Naive B cell (primary cell): ENCODE measurements at regions not wholly inside any gene's neighbourhood (a gene's known extent, or its start where the extent isn't known, plus 50 kb on each side); places are given as distances from the start of the nearest gene placed in this dataset.
"Not testable (repeated sequence)": the region's sequence is repeated elsewhere in the genome, so short reads cannot be mapped to it uniquely, and the experiment has no call there.

Experiments used
- ATAC-seq, 2 donors: fragments of 150-1000 bp; cut with Tn5 transposase; 2 replicates each; pipeline ENCODE4 v1.10.0; 2021; ENCODE audit warnings: low read depth in 2 of 2, mild to moderate bottlenecking in 2 of 2, moderate library complexity in 2 of 2
- DNase-seq: peaks from one replicate; pipeline ENCODE4 v3.0.0; 2022
- H3K27ac Mint-ChIP-seq, 6 donors: one replicate each; pipeline ENCODE4 v1.8.0; 2020 to 2022; ENCODE audit warnings: mild to moderate bottlenecking in 6 of 6, mixed read lengths in 6 of 6, moderate library complexity in 5 of 6, inconsistent platforms in 2 of 6
- H3K27me3 Mint-ChIP-seq, 3 donors: one replicate each; pipeline ENCODE4 v1.8.0; 2021 to 2022; ENCODE audit warnings: mixed read lengths in 3 of 3, mild to moderate bottlenecking in 1 of 3
- H3K36me3 Mint-ChIP-seq, 2 donors: one replicate each; pipeline ENCODE4 v1.8.0; 2020 to 2022; ENCODE audit warnings: mixed read lengths in 2 of 2, inconsistent platforms in 1 of 2, mild to moderate bottlenecking in 1 of 2
- H3K4me1 Mint-ChIP-seq, 3 donors: one replicate each; pipeline ENCODE4 v1.8.0; 2020 to 2022; ENCODE audit warnings: mixed read lengths in 3 of 3, inconsistent platforms in 1 of 3, mild to moderate bottlenecking in 1 of 3, moderate library complexity in 1 of 3
- H3K4me3 Mint-ChIP-seq, 8 donors: one replicate each; pipeline ENCODE4 v1.8.0; 2020 to 2022; ENCODE audit warnings: mild to moderate bottlenecking in 8 of 8, mixed read lengths in 8 of 8, moderate library complexity in 8 of 8, inconsistent platforms in 2 of 8
- H3K9me3 Mint-ChIP-seq, 7 donors: one replicate each; pipeline ENCODE4 v1.8.0; 2020 to 2022; ENCODE audit warnings: mixed read lengths in 7 of 7, mild to moderate bottlenecking in 5 of 7, inconsistent platforms in 2 of 7, moderate library complexity in 1 of 7

DNA sequence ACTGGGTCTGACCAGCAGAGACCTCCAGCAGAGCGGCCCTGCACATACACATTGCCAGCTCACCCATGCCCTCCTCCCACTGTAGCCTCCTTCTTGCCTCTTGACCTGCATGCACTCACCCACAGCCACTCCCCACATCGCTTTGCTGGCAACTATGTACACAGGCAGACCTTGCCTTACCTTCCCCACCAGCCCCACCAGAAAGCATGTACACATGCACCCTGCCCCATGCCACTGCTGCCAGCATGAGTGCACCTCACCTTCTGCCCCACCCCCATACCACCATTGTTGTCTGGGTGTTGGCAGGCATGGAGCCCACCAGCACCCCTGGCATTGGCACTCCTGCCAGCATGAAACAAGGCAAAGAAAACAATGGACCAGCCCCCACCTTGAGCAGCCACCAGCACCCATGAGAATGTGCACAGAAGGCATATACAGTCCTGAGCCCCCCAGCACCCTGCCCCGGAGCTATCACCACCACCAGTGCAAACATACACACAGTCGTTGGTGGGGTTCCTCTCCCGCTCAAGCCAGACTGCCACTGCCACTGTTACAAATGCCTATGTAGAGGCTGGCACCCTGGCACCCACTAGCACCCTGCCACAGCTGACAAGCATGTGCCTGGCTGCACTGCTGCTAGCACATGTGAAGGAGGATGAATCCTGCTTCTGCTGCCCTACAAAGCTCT is 171.4 kb upstream of the NR4A3 start:
- peaks cover 17 to 18% of the 10 kb centered on the region in 2 donors for H3K36me3 Mint-ChIP-seq
- H3K27me3 Mint-ChIP-seq, result no peaks in the 10 kb centered on the region
- H3K9me3 Mint-ChIP-seq, result peaks cover 6 to 32% (median 17%) of the 10 kb centered on the region in 7 donors
- H3K4me1 Mint-ChIP-seq, result peaks cover 0 to 6% (median 4%) of the 10 kb centered on the region in 3 donors
- H3K4me3 Mint-ChIP-seq, result no peak overlapping the region
- H3K27ac Mint-ChIP-seq, result no peak overlapping the region
- DNase-seq, result no peak
- ATAC-seq, result no peak

DNA sequence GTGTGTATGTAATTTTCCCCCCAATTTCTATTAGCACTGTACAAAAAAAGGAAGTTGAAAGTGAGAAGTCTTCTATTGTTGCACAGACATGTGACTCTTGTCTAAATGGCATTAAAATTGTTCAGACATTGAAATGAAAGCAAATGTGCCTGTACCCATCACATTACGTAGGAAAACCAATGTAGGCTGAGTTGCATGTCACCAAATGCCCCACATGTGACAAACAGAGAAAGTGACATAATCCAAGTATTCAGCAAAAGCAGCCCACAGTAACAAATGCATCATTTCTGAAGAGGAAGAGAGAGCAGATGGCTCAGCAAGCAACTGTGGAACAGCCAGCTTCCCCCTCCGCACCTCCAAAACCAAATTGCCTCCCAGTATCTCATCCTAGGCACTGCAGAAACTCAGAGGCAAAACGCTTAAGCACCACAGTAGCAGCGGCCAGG is 161.5 kb upstream of the NR4A3 start:
- H3K27ac Mint-ChIP-seq, result peak overlapping the region; percentile 92 to 96 (median 96)
- peaks cover 10 to 15% (median 14%) of the 10 kb centered on the region in 3 donors for H3K4me1 Mint-ChIP-seq
- no peaks in the 10 kb centered on the region for H3K36me3 Mint-ChIP-seq
- peak overlapping the region; percentile 5 to 84 (median 68) for H3K4me3 Mint-ChIP-seq
- H3K27me3 Mint-ChIP-seq, result no peaks in the 10 kb centered on the region
- ATAC-seq (peak; percentile 89 to 90), DNase-seq (peak; percentile 85)
- peaks cover 0 to 5% (median 0%) of the 10 kb centered on the region in 7 donors for H3K9me3 Mint-ChIP-seq

DNA sequence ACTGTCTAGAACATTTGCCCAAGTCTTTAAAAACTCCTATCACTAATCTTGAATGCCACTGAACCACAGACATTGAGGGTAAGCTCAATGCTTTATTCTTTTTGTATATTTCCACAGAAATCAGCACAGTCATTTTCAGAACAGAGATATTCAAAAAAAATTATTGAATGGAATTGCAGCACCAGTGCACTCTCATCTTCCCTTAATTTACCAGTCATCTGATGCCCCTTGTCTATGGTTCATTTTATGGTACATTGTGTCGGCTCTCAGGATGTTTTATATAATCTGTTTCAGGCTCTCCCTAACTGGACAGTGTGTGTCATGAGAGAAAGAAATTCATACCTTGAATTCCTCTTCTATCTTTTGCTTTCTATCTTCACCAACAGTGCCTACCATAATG is 158.4 kb upstream of the NR4A3 start:
- H3K36me3 Mint-ChIP-seq, result no peaks in the 10 kb centered on the region
- H3K27me3 Mint-ChIP-seq, result no peaks in the 10 kb centered on the region
- H3K9me3 Mint-ChIP-seq, result peaks cover 0 to 5% (median 0%) of the 10 kb centered on the region in 7 donors
- H3K4me3 Mint-ChIP-seq, result no peak overlapping the region
- DNase-seq, result no peak
- ATAC-seq, result no peak
- peaks cover 10 to 18% (median 18%) of the 10 kb centered on the region in 3 donors for H3K4me1 Mint-ChIP-seq
- H3K27ac Mint-ChIP-seq, result no peak overlapping the region

DNA sequence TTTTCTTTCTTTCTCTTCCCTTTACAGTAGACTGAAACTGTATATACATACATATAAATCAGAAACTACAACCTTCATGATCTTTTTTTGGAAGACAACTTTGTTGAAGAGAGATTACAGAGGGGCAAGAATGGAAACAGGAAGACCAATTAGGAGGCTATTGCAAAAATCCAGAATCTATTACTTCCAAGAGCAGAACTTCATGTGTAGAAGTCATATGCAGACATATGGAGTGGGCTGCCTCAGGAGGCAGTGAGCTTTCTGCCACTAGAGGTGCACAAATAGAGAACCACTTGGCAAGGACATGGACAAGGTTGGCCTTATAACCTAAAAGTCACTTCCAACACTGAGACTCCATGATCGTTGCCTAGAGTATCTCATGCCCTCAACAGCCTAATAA is 157.8 kb upstream of the NR4A3 start:
- Mint-ChIP-seq H3K36me3 (no peaks in the 10 kb centered on the region), H3K27ac (peak overlapping the region in 1 of 6 donors; percentile 37), H3K9me3 (peaks cover 0 to 4% (median 0%) of the 10 kb centered on the region in 7 donors), H3K4me3 (no peak overlapping the region), H3K4me1 (peaks cover 10 to 18% (median 17%) of the 10 kb centered on the region in 3 donors), H3K27me3 (no peaks in the 10 kb centered on the region)
- no peak for ATAC-seq
- DNase-seq, result no peak

DNA sequence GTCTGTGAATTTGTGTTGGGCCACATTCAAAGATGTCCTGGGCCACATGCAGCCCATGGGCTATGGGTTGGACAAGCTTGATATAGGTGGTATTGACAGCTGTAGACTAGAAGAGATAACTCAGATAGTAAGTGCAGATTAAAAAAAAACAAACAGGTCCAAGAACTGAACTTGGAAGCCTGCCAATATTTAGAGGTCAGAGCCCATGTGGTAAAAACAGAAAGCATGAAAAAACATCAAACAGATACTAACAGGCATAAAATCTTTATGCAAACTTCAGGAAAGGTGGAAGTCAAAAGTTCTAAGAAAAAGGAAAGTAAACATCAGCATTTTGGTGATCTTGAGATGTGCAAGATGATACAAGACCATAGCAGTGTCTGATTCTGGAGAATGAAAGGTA is 155.1 kb upstream of the NR4A3 start:
- H3K9me3 Mint-ChIP-seq, result no peaks in the 10 kb centered on the region
- peaks cover 0 to 4% (median 3%) of the 10 kb centered on the region in 3 donors for H3K4me1 Mint-ChIP-seq
- DNase-seq (no peak), ATAC-seq (no peak)
- no peaks in the 10 kb centered on the region for H3K36me3 Mint-ChIP-seq
- H3K27me3 Mint-ChIP-seq, result peaks cover 0 to 13% (median 0%) of the 10 kb centered on the region in 3 donors
- no peak overlapping the region for H3K4me3 Mint-ChIP-seq
- H3K27ac Mint-ChIP-seq, result no peak overlapping the region

DNA sequence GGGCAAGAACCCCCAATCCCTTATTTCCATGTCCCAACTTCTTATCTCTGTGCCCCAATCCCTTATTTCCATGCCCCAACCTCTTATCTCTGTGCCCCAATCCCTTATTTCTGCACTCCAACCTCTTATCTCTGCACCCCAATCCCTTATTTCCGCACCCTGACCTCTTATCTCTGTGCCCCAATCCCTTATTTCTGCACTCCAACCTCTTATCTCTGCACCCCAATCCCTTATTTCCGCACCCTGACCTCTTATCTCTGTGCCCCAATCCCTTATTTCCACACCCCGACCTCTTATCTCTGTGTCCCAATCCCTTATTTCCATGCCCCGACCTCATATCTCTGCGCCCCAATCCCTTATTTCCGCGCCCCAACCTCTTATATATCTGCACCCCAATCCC is 150.8 kb upstream of the NR4A3 start:
- not testable (repeated sequence) for H3K4me3 Mint-ChIP-seq, H3K4me1 Mint-ChIP-seq

DNA sequence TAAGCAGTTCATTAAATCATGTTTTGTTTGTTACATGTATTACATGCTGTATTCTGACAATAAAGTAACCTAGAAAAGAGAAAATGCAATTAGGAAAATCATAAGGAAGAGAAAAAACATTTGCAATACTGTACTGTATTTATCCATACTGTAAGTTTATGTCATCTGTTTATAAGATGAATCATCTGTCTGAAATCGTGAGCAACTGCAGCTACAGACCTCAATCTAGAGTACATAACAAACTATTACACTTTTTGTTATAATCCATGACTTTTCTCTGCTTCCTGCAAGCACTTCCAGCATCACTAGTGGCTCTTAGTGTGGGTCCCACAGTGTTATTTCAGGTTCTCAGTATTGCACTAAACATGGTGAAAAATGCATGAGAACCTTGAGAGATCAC is 144.4 kb upstream of the NR4A3 start:
- no peak for ATAC-seq
- no peak overlapping the region for H3K27ac Mint-ChIP-seq
- H3K4me1 Mint-ChIP-seq, result peaks cover 0 to under 1% (median under 1%) of the 10 kb centered on the region in 3 donors
- no peak for DNase-seq
- peaks cover 0 to 5% (median 4%) of the 10 kb centered on the region in 3 donors for H3K27me3 Mint-ChIP-seq
- peaks cover 0 to 10% of the 10 kb centered on the region in 2 donors for H3K36me3 Mint-ChIP-seq
- H3K4me3 Mint-ChIP-seq, result no peak overlapping the region
- H3K9me3 Mint-ChIP-seq, result peaks cover 1 to 20% (median 16%) of the 10 kb centered on the region in 7 donors

More for the DNA sequence above, 150.8 kb upstream of the NR4A3 start:
- not testable (repeated sequence) for H3K9me3 Mint-ChIP-seq, H3K27ac Mint-ChIP-seq, ATAC-seq, DNase-seq, H3K36me3 Mint-ChIP-seq
- peaks cover 0 to 22% (median 0%) of the 10 kb centered on the region in 3 donors for H3K27me3 Mint-ChIP-seq

DNA sequence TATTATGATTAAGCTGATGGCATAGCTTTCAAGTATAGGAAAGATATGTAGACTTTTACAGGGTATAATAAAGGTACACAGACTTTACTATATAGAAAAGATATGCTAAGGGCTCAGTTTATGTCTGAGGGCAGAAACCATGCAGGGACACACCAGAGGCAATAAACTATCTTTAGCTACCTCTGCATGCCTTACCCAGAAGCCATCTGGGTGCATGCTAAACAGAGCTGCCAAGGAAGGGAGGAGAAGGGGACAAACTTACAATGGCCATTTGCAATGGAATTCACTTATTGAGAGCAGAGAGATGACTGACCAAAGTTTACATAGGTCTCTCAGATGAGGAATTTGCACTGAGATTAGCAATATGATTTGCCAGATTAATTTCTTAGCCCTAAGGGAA is 143.1 kb upstream of the NR4A3 start:
- H3K4me1 Mint-ChIP-seq, result peaks cover 4 to 8% (median 7%) of the 10 kb centered on the region in 3 donors
- peaks cover 0 to 17% of the 10 kb centered on the region in 2 donors for H3K36me3 Mint-ChIP-seq
- peaks cover 0 to 4% (median 0%) of the 10 kb centered on the region in 3 donors for H3K27me3 Mint-ChIP-seq
- peaks cover 5 to 27% (median 22%) of the 10 kb centered on the region in 7 donors for H3K9me3 Mint-ChIP-seq
- ATAC-seq (no peak), DNase-seq (no peak)
- H3K4me3 Mint-ChIP-seq, result no peak overlapping the region
- H3K27ac Mint-ChIP-seq, result no peak overlapping the region

DNA sequence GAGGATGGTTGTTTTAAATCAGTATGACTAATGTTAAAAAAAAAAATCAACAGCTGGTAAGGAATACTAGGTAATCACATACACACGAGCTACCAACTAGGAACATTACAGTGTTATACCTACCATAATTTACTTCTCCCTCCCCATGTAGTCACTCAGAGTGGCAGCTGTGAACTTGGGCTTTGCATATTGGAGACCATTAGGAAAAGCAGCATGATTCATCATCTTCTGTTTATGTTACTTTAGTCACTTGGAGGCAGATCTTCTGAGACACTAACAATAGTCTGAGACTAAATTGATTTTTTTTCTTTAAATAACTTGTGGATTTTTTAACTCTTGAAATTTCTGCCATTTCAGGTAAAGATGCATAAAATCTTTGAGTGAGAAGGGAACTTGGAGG is 141.5 kb upstream of the NR4A3 start:
- peaks cover 5 to 27% (median 21%) of the 10 kb centered on the region in 7 donors for H3K9me3 Mint-ChIP-seq
- ATAC-seq (no peak), DNase-seq (no peak)
- H3K4me3 Mint-ChIP-seq, result no peak overlapping the region
- peaks cover 4 to 8% (median 7%) of the 10 kb centered on the region in 3 donors for H3K4me1 Mint-ChIP-seq
- H3K36me3 Mint-ChIP-seq, result peaks cover 0 to 17% of the 10 kb centered on the region in 2 donors
- H3K27me3 Mint-ChIP-seq, result peaks cover 0 to 4% (median 0%) of the 10 kb centered on the region in 3 donors
- no peak overlapping the region for H3K27ac Mint-ChIP-seq

DNA sequence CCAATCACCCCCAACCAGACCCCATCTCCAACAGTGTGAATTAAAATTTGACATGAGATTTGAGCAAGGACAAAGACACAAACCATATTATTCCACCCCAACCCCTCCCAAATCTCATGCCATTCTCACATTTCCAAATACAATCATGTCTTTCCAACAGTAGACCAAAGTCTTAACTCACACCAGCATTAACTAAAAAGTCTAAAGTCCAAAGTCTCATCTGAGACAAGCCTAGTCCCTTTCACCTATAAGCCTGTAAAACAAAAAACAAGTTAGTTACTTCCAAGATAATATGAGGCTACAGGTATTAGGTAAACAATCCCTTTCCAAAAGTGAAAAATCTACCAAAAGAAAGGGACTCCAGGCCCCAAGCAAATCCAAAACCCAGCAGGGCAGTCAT is 140.6 kb upstream of the NR4A3 start:
- Mint-ChIP-seq H3K4me1 (peaks cover 4 to 8% (median 7%) of the 10 kb centered on the region in 3 donors), H3K4me3 (no peak overlapping the region), H3K36me3 (peaks cover 0 to 10% of the 10 kb centered on the region in 2 donors), H3K27ac (no peak overlapping the region), H3K27me3 (peaks cover 0 to 4% (median 0%) of the 10 kb centered on the region in 3 donors), H3K9me3 (peaks cover 5 to 20% (median 14%) of the 10 kb centered on the region in 7 donors)
- ATAC-seq (no peak), DNase-seq (no peak)

DNA sequence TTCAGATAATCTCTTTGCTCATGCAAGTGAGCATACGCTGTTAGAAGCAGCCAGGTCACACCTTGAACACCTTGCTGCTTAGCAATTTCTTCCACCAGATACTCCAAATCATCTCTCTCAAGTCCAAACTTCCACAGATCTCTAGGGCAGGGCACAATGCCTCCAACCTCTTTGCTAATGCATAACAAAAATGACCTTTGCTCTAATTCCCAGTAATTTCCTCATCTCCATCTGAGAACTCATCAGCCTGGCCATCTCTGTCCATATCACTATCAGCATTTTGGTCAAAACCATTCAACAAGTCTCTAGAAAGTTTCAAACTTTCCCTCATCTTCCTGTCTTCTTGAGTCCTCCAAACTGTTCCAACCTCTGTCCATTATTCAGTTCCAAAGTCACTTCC is 139.3 kb upstream of the NR4A3 start:
- Mint-ChIP-seq H3K27me3 (peaks cover 0 to 9% (median 0%) of the 10 kb centered on the region in 3 donors), H3K9me3 (peaks cover 5 to 17% (median 13%) of the 10 kb centered on the region in 7 donors), H3K4me3 (peak overlapping the region in 1 of 8 donors; percentile 52), H3K27ac (peak overlapping the region in 2 of 6 donors; percentile 65 to 68), H3K4me1 (peaks cover 4 to 8% (median 7%) of the 10 kb centered on the region in 3 donors), H3K36me3 (peaks cover 0 to 10% of the 10 kb centered on the region in 2 donors)
- ATAC-seq (no peak), DNase-seq (no peak)

DNA sequence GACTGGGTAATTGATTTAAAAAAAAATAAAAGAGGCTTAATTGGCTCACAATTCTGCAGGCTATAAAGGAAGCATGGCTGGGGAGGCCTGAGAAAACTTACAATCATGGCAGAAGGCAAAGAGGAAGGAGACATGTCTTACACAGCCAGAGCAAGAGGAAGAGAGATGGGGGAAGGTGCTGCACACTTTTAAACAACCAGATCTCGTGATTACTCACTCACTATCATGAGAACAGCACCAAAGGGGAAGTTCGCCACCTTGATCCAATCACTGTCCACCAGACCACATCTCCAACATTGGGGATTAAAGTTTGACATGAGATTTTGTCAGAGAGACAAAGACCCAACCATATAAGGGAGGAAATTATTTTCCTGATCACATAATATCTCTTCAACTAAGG is 138.8 kb upstream of the NR4A3 start:
- H3K9me3 Mint-ChIP-seq, result peaks cover 5 to 17% (median 13%) of the 10 kb centered on the region in 7 donors
- ATAC-seq (peak; percentile 70 to 81), DNase-seq (peak; percentile 28)
- peak overlapping the region in 2 of 6 donors; percentile 65 to 68 for H3K27ac Mint-ChIP-seq
- H3K27me3 Mint-ChIP-seq, result peaks cover 0 to 9% (median 0%) of the 10 kb centered on the region in 3 donors
- peaks cover 4 to 8% (median 7%) of the 10 kb centered on the region in 3 donors for H3K4me1 Mint-ChIP-seq
- peaks cover 0 to 10% of the 10 kb centered on the region in 2 donors for H3K36me3 Mint-ChIP-seq
- peak overlapping the region in 1 of 8 donors; percentile 52 for H3K4me3 Mint-ChIP-seq

DNA sequence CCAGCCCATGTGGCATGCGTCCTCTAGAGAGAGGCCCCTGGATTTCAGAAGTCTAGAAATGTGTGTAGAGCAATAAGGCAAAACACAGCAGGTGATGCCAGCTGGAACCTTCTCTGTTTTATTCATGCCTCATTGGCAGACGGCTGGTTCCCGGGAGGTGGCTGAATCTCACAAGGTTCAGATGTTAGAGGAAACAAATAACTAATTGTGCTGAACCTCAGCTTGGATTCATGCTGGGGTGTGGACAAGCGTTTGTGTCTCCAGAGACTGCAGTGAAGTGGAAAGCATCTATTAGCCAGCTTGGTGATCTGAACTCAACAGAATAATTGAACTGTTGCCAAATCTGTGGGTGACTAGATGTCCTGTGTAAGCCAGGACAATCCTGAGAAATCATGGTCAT is 131.1 kb upstream of the NR4A3 start:
- peak overlapping the region in 1 of 6 donors; percentile 39 for H3K27ac Mint-ChIP-seq
- no peak for DNase-seq
- no peak overlapping the region for H3K4me3 Mint-ChIP-seq
- peaks cover 0 to 5% (median 0%) of the 10 kb centered on the region in 7 donors for H3K9me3 Mint-ChIP-seq
- no peak for ATAC-seq
- H3K4me1 Mint-ChIP-seq, result no peaks in the 10 kb centered on the region
- H3K36me3 Mint-ChIP-seq, result no peaks in the 10 kb centered on the region
- peaks cover 0 to 21% (median 5%) of the 10 kb centered on the region in 3 donors for H3K27me3 Mint-ChIP-seq

DNA sequence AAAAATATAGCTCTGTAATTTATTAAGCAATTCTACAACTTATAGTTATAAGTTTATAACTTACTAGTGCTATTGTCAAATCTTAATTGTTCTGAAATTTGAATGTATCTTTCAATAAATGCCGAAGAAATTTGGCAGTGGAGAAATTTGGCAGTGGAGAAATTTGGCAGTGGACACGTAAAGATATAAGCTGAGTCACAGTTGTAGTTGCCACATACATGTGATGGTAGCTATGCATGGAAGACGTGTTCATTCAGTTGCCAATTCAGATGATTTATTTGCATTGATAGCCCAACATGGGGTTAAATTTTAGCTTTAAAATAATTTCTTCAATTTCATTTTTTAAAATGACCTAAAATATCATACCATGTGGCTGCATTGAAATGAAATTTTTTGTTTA is 127.8 kb upstream of the NR4A3 start:
- H3K36me3 Mint-ChIP-seq, result no peaks in the 10 kb centered on the region
- H3K4me3 Mint-ChIP-seq, result no peak overlapping the region
- no peak for DNase-seq
- no peaks in the 10 kb centered on the region for H3K4me1 Mint-ChIP-seq
- peaks cover 0 to 21% (median 0%) of the 10 kb centered on the region in 3 donors for H3K27me3 Mint-ChIP-seq
- H3K27ac Mint-ChIP-seq, result no peak overlapping the region
- ATAC-seq, result no peak
- H3K9me3 Mint-ChIP-seq, result peaks cover 0 to 11% (median 0%) of the 10 kb centered on the region in 7 donors
